Gastroesophageal sphincter (tissue), 3 donors: ENCODE measurements at regions not wholly inside any gene's neighbourhood (a gene's known extent, or its start where the extent isn't known, plus 50 kb on each side); places are given as distances from the start of the nearest gene placed in this dataset.

Source experiments
- POLR2A ChIP-seq, 2 donors: fragments of 450-650 bp; IDR thresholded peaks; one replicate each; pipeline ENCODE4 v1.6.1; 2017; ENCODE audit warnings: antibody characterized with exemption in 2 of 2, mild to moderate bottlenecking in 2 of 2, moderate library complexity in 1 of 2
- POLR2AphosphoS5 ChIP-seq: sonication (generic); formaldehyde crosslinking; IDR thresholded peaks from one replicate; pipeline ENCODE4 v1.6.1; 2017; ENCODE audit warnings: antibody characterized with exemption
- TF ChIP-seq, protein P1 (sequence below), 4 experiments: fragments of 200-600 bp in 2 of 4; fragments of 450-650 bp in 2 of 4; sonication (generic) in 1 of 4; IDR thresholded peaks; one replicate each; pipeline ENCODE4 v1.5.1; 2017 to 2019; ENCODE audit warnings: antibody characterized with exemption in 4 of 4, mild to moderate bottlenecking in 2 of 4, moderate library complexity in 2 of 4

DNA sequence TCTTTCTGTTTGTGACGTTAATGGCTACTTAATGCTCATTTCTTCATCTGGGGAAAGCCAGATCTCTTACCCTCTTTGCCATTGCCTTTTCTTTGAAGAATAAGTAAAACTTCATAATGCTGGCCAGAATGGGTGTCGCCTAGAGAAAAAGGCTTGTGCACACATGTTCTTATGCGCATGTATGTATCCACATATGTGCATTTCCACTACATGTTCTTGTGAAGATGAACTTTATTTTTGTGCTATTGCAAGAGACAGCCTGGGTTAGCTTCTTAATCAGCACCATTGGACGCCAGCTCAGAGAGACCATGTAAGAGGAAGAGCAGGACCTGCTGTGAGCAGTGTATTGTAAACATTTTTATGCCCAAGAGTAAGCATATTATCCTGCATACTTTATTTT, 178.7 kb downstream of the SPRY1 start:
- no peak for TF ChIP-seq POLR2A (IDR thresholded peaks at IDR 0.05)
- TF ChIP-seq, protein P1, sequence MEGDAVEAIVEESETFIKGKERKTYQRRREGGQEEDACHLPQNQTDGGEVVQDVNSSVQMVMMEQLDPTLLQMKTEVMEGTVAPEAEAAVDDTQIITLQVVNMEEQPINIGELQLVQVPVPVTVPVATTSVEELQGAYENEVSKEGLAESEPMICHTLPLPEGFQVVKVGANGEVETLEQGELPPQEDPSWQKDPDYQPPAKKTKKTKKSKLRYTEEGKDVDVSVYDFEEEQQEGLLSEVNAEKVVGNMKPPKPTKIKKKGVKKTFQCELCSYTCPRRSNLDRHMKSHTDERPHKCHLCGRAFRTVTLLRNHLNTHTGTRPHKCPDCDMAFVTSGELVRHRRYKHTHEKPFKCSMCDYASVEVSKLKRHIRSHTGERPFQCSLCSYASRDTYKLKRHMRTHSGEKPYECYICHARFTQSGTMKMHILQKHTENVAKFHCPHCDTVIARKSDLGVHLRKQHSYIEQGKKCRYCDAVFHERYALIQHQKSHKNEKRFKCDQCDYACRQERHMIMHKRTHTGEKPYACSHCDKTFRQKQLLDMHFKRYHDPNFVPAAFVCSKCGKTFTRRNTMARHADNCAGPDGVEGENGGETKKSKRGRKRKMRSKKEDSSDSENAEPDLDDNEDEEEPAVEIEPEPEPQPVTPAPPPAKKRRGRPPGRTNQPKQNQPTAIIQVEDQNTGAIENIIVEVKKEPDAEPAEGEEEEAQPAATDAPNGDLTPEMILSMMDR (IDR thresholded peaks at IDR 0.05) = no peak
- no peak for TF ChIP-seq POLR2AphosphoS5
